ENCODE measurements at regions not wholly inside any gene's neighbourhood (a gene's known extent, or its start where the extent isn't known, plus 50 kb on each side); places are given as distances from the start of the nearest gene placed in this dataset.

GRCh38 chr19:31223740-31224534 lies 125.3 kb downstream of the TSHZ3 start:
- DNase-seq, result peak in 1 of 2 experiments; percentile 19

GRCh38 chr19:31220540-31220939 lies 128.7 kb downstream of the TSHZ3 start:
- peak; percentile 9 to 37 for DNase-seq

GRCh38 chr19:31214997-31215396 lies 134.2 kb downstream of the TSHZ3 start:
- DNase-seq, result peak in 1 of 2 experiments; percentile 2

GRCh38 chr19:31214086-31214485 lies 135.2 kb downstream of the TSHZ3 start:
- peak; percentile 97 to 99 for DNase-seq

GRCh38 chr19:31211088-31211487 lies 138.1 kb downstream of the TSHZ3 start:
- no peak for DNase-seq

GRCh38 chr19:31205887-31206518 lies 143.2 kb downstream of the TSHZ3 start:
- no peak for DNase-seq

GRCh38 chr19:31204115-31204514 lies 145.1 kb downstream of the TSHZ3 start:
- no peak for DNase-seq

- DNase-seq, result no peak
These were observed 164.0 kb downstream of the TSHZ3 start for GRCh38 chr19:31185261-31185660.

- no peak for DNase-seq
These were observed 167.7 kb downstream of the TSHZ3 start for GRCh38 chr19:31181535-31181934.

GRCh38 chr19:31180907-31181306 lies 168.3 kb downstream of the TSHZ3 start:
- no peak for DNase-seq

- DNase-seq, result no peak
These were observed 169.8 kb downstream of the TSHZ3 start for GRCh38 chr19:31179471-31179852.

GRCh38 chr19:31178833-31179470 lies 170.3 kb downstream of the TSHZ3 start:
- DNase-seq, result no peak

GRCh38 chr19:31177246-31177645 lies 172.0 kb downstream of the TSHZ3 start:
- no peak for DNase-seq

GRCh38 chr19:31175564-31176348 lies 173.5 kb downstream of the TSHZ3 start:
- DNase-seq, result no peak

- no peak for DNase-seq
These were observed 174.3 kb downstream of the TSHZ3 start for GRCh38 chr19:31174948-31175347.

- DNase-seq, result no peak
These were observed 175.2 kb downstream of the TSHZ3 start for GRCh38 chr19:31173991-31174390.

GRCh38 chr19:31171936-31172335 lies 177.3 kb downstream of the TSHZ3 start:
- no peak for DNase-seq

- DNase-seq, result no peak
These were observed 179.2 kb downstream of the TSHZ3 start for GRCh38 chr19:31170046-31170445.

GRCh38 chr19:31168106-31168625 lies 181.1 kb downstream of the TSHZ3 start:
- DNase-seq, result no peak

- no peak for DNase-seq
These were observed 181.5 kb downstream of the TSHZ3 start for GRCh38 chr19:31167690-31168089.

- DNase-seq, result no peak
These were observed 183.0 kb downstream of the TSHZ3 start for GRCh38 chr19:31166206-31166605.

GRCh38 chr19:31164791-31165251 lies 184.4 kb downstream of the TSHZ3 start:
- DNase-seq, result no peak
